Psoas muscle (tissue), 7 donors: ENCODE measurements at regions not wholly inside any gene's neighbourhood (a gene's known extent, or its start where the extent isn't known, plus 50 kb on each side); places are given as distances from the start of the nearest gene placed in this dataset.

Experiments used
- ATAC-seq, 4 donors: fragments of 200-7000 bp; cut with Tn5 transposase; one replicate each; pipeline ENCODE4 v1.9.1; 2020; ENCODE audit warnings: moderate library complexity in 3 of 4, mild to moderate bottlenecking in 2 of 4
- DNase-seq, 2 donors: peaks; one replicate each; pipeline ENCODE4 v3.0.0-alpha.2; 2020
- H3K27ac ChIP-seq: fragments of 200-600 bp; one replicate; pipeline ENCODE4 v1.8.0; 2022
- H3K27me3 ChIP-seq, 3 donors: fragments of 200-600 bp in 1 of 3; one replicate each; pipeline versions ENCODE4 v1.6.1 to v1.8.0; 2013 to 2022; ENCODE audit warnings: low read length in 2 of 3, mild to moderate bottlenecking in 2 of 3, moderate library complexity in 1 of 3; ENCODE audit not compliant: insufficient read depth in 3 of 3
- H3K36me3 ChIP-seq, 2 donors: fragments of 200-600 bp in 1 of 2; one replicate each; pipeline versions ENCODE4 v1.6.1 to v1.8.0; 2013 to 2022; ENCODE audit warnings: low read depth in 1 of 2, mild to moderate bottlenecking in 1 of 2, moderate library complexity in 1 of 2; ENCODE audit not compliant: insufficient read depth in 1 of 2
- H3K4me1 ChIP-seq: fragments of 200-600 bp; one replicate; pipeline ENCODE4 v1.8.0; 2022
- H3K4me3 ChIP-seq: fragments of 200-600 bp; one replicate; pipeline ENCODE4 v1.8.0; 2022; ENCODE audit warnings: mild to moderate bottlenecking
- H3K9me3 ChIP-seq: fragments of 200-600 bp; one replicate; pipeline ENCODE4 v1.8.0; 2022
- CTCF ChIP-seq: fragments of 200-600 bp; IDR thresholded peaks from one replicate; pipeline ENCODE4 v1.8.0; 2022; ENCODE audit warnings: antibody characterized with exemption
- WGBS, 3 donors: extraction: QIAGEN DNeasy Blood & Tissue Kit; methylation state at CpG; one replicate each; pipeline versions ENCODE4 v1.1.6 to v1.1.7; 2013; 5-methylcytosine and 5-hydroxymethylcytosine counted together
- intact Hi-C, 2 donors: fragments of 100-400 bp; cut with DNase I; formaldehyde crosslinking; loops; one replicate each; pipeline versions ENCODE4 v1.11.0 to v1.14.2; 2022
- donor health status: healthy with polysubstance abuse.
- donor health status: DM: no; HTN: no; CAD: no; lungs with moderate emphysema.
- donor health status: Bipolar disorder and iron deficiency.
- donor health status: healthy.
- donor health status: DM: yes; HTN: yes; CAD: no.
- donor health status: DM: no; HTN: no; CAD: no.
- donor health status: DM: yes; HTN: yes; CAD: no.

DNA sequence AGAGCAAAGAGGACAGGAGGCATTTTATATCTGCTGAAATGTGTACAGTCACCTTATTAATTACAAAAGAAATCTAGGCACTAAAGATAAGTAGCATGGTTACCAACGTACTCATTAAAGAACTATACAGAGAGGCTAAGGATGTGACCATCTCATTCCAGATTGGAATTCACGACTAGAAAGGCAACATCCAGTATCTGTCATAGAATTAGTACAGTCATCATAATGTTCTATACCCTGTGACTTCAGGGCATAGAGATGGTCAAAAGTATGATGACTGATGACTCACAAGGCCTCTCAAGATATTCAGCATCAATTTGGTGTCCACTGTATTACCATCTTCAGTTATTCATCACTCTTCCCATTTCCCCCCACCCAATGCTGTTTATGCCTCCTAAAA lies 144.0 kb upstream of the PLEKHG7 start:
- H3K4me1 ChIP-seq: peaks cover 4% of the 10 kb centered on the region
- H3K27ac ChIP-seq: no peak overlapping the region
- ATAC-seq (no peak), DNase-seq (no peak)
- H3K27me3 ChIP-seq: no peaks in the 10 kb centered on the region
- TF ChIP-seq CTCF: no peak
- H3K4me3 ChIP-seq: no peak overlapping the region
- 94 to 97% (median 95%) methylated on average over 2 of the region's 2 CpGs for WGBS, 3 donors
- no peaks in the 10 kb centered on the region for H3K9me3 ChIP-seq
- no peaks in the 10 kb centered on the region for H3K36me3 ChIP-seq
- intact Hi-C loops: loop anchor here (5.0 to 10.0 kb wide), 2 partner anchors 52 to 414 kb away; partner anchors contain the start of gene BTG1 (in 1 of the 2)

DNA sequence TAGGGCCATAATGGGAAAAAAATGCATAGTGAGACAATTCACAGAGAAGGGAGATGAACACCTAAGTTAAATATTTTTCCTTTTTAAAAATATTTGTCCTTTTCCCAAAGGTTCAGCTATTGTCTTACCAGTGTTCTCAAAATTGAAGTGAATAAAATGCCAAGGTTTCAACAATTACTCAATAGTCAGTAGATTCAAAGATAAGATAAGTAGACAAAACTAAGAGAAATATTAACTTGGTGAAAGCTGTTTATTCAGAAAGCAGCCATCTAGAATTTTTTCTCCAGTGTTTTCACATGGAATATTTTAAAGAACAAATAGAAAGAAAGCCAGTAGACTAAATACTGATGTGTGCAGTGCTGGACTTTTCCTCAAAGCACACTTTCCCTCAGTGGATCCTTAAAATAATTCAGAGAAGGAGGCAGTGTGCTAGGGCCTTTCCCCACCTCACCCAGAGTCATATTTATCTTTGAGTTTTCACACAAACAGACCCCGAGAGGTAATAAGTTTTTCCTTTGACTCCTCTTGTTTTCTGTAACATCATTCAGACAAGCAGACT lies 144.5 kb upstream of the PLEKHG7 start:
- WGBS, 3 donors: 90 to 95% (median 90%) methylated on average over 1 of the region's 1 CpG
- intact Hi-C loops: loop anchor here (5.0 to 10.0 kb wide), 2 partner anchors 51 to 413 kb away; partner anchors contain the start of gene BTG1 (in 1 of the 2)
- H3K27me3 ChIP-seq: no peaks in the 10 kb centered on the region
- no peak for ATAC-seq
- H3K4me3 ChIP-seq: no peak overlapping the region
- no peak overlapping the region for H3K27ac ChIP-seq
- TF ChIP-seq CTCF: no peak
- no peak for DNase-seq
- H3K9me3 ChIP-seq: no peaks in the 10 kb centered on the region
- peaks cover 4% of the 10 kb centered on the region for H3K4me1 ChIP-seq
- H3K36me3 ChIP-seq: no peaks in the 10 kb centered on the region

DNA sequence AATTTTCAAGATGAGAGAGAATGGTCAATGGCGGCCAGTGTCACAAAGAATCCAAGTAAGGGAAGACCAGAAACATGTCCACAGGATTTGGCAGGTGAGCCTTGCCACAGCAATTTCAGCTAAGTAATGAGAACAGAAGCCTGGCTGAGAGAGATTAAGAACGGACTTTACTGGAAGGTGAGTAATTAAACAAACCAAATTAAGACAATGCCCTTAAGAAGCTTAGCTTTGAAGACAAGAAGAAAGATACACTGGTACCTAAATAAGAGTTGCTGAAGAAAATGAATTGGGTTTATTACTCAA lies 145.4 kb upstream of the PLEKHG7 start:
- no peaks in the 10 kb centered on the region for H3K9me3 ChIP-seq
- peaks cover 4% of the 10 kb centered on the region for H3K4me1 ChIP-seq
- no peak overlapping the region for H3K4me3 ChIP-seq
- DNase-seq (no peak), ATAC-seq (no peak)
- intact Hi-C loops: loop anchor here (5.0 to 10.0 kb wide), 2 partner anchors 50 to 413 kb away; partner anchors contain the start of gene BTG1 (in 1 of the 2)
- H3K36me3 ChIP-seq: no peaks in the 10 kb centered on the region
- no peaks in the 10 kb centered on the region for H3K27me3 ChIP-seq
- H3K27ac ChIP-seq: no peak overlapping the region
- no peak for TF ChIP-seq CTCF
- WGBS, 3 donors: 95 to 97% (median 96%) methylated on average over 2 of the region's 2 CpGs

DNA sequence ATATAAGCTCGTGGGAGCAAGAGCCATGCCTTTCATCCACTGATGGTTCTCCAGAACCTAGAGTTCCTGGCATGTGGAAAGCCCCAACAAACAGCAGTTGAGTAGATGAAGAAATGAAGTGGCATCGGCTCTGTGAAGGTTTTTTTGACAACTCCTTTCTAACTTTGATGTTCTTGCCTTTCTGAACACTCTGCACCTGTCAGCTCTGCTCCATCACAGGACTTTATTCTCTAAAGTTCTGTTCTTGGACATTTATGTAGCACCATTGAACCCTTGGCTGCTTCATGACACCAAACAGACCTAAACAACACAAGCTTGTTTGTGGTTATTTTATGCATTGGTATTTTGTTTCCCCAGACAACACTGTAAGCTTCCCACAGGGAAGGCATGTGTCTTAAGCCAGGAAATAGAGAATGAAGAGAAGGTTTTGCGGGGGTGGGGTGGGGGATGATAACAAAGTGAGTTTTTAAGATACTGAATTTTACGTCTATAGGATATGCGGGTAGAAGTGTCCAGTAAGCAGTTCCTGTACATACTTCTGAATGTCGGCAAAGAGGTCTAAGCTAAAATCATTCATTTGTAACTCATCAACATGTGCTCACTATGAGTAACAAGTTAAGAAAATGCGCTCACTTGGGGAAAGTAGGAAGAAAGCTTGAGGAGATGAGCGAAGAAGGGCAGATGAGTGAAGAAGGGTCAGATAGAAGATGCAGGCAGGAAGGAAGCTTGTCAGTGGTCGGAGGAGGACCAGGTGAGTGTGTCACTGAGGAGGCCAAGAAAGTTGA lies 146.0 kb upstream of the PLEKHG7 start:
- H3K4me1 ChIP-seq: peaks cover 4% of the 10 kb centered on the region
- no peaks in the 10 kb centered on the region for H3K27me3 ChIP-seq
- WGBS, 3 donors: 93 to 97% (median 96%) methylated on average over 9 of the region's 9 CpGs
- H3K9me3 ChIP-seq: no peaks in the 10 kb centered on the region
- no peak for TF ChIP-seq CTCF
- no peak overlapping the region for H3K4me3 ChIP-seq
- no peaks in the 10 kb centered on the region for H3K36me3 ChIP-seq
- DNase-seq (no peak), ATAC-seq (no peak)
- intact Hi-C loops: loop anchor here (5.0 to 10.0 kb wide), 2 partner anchors 50 to 412 kb away; partner anchors contain the start of gene BTG1 (in 1 of the 2)
- H3K27ac ChIP-seq: no peak overlapping the region
